ENCODE measurements at regions not wholly inside any gene's neighbourhood (a gene's known extent, or its start where the extent isn't known, plus 50 kb on each side); places are given as distances from the start of the nearest gene placed in this dataset.

- no peak for TF ChIP-seq CTCF (IDR thresholded peaks at IDR 0.05)
- no peak for TF ChIP-seq EZH2phosphoT487 (IDR thresholded peaks at IDR 0.05)
Measured at GRCh38 chr2:12031866-12032265, 285.4 kb downstream of the LPIN1 start.
